ENCODE measurements at regions not wholly inside any gene's neighbourhood (a gene's known extent, or its start where the extent isn't known, plus 50 kb on each side); places are given as distances from the start of the nearest gene placed in this dataset.

DNA sequence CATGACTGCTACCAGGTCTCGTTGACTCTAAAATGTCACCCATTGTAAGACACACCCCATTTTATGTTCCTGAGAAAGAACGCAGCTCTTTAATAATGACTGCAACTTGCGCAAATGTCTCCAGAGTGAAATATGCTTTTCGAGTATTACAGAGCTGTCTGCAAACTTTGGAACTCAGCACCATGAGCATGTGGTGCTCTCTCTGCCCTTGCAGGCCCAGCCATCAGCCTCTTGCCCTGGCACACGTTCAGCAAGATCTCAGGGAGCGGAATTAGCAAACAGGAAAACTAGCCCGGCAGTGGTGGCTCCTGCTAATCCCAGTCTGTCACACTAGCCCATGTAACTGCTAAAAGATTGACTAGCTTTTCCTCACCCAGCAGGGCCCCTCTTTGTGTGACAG, 114.5 kb upstream of the SLC1A3 start:
- Histone ChIP-seq H3K4me3 (no peak overlapping the region), H3K9me3 (replicated peaks; ENCODE audit: control insufficient read depth, insufficient read depth, low read length) (no peaks in the 10 kb centered on the region), H3K9ac (ENCODE audit: control insufficient read depth, insufficient read depth, low read length) (no peak overlapping the region), H3K36me3 (ENCODE audit: control insufficient read depth in 2 of 2, insufficient read depth in 2 of 2, low read length in 1 of 2) (no peaks in the 10 kb centered on the region), H3K79me2 (ENCODE audit: control insufficient read depth, insufficient read depth, low read length) (no peaks in the 10 kb centered on the region), H3K4me1 (ENCODE audit: control insufficient read depth, insufficient read depth, low read length) (no peaks in the 10 kb centered on the region), H3K4me2 (ENCODE audit: control insufficient read depth, insufficient read depth) (no peak overlapping the region), H4K20me1 (ENCODE audit: control insufficient read depth, insufficient read depth) (no peaks in the 10 kb centered on the region), H3K27me3 (replicated peaks in 1 of 2; ENCODE audit: control insufficient read depth in 2 of 2, insufficient read depth in 2 of 2, low read length in 1 of 2) (peaks cover 0 to 3% of the 10 kb centered on the region in 2 experiments; a peak in 2 of 4 replicates), H3K27ac (ENCODE audit: control insufficient read depth, insufficient read depth) (no peak overlapping the region), H2AFZ (ENCODE audit: control insufficient read depth, low read depth, low read length) (no peak overlapping the region)
- in situ Hi-C loops (cut with MboI), result no loop called here
- SMC1A ChIA-PET (ENCODE audit: uncharacterized antibody, unreplicated experiment), result no interaction called here
- CTCF ChIA-PET, result interaction anchor here (1.5 kb wide), 1 partner anchor 24 kb away, joined by 3 read pairs; no protein-coding TSS in a partner anchor
- WGBS (ENCODE audit: insufficient coverage, insufficient replicate concordance, low lambda C conversion rate, missing lambda C conversion rate), result 56% methylated on average over 7 of the region's 7 CpGs
- FAIRE-seq (no peak), ATAC-seq (no peak), DNase-seq (ENCODE audit: low read depth, low spot score) (no peak)
- POLR2A ChIA-PET, result no interaction called here
- RAD21 ChIA-PET (ENCODE audit: unreplicated experiment), result no interaction called here
- no TSS peak for BruUV-seq (replicated peaks)
- intact Hi-C loops (cut with micrococcal nuclease; ENCODE audit: unreplicated experiment), result no loop called here
- TF ChIP-seq, protein P1, sequence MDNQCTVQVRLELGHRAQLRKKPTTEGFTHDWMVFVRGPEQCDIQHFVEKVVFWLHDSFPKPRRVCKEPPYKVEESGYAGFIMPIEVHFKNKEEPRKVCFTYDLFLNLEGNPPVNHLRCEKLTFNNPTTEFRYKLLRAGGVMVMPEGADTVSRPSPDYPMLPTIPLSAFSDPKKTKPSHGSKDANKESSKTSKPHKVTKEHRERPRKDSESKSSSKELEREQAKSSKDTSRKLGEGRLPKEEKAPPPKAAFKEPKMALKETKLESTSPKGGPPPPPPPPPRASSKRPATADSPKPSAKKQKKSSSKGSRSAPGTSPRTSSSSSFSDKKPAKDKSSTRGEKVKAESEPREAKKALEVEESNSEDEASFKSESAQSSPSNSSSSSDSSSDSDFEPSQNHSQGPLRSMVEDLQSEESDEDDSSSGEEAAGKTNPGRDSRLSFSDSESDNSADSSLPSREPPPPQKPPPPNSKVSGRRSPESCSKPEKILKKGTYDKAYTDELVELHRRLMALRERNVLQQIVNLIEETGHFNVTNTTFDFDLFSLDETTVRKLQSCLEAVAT (IDR thresholded peaks at IDR 0.05), result no peak
- TF ChIP-seq IRF3 (IDR thresholded peaks at IDR 0.05) (no peak), POLR2AphosphoS2 (IDR thresholded peaks at IDR 0.05; ENCODE audit: low read depth, low read length) (no peak), POLR2AphosphoS5 (IDR thresholded peaks at IDR 0.05; ENCODE audit: low read length) (no peak), MXI1 (IDR thresholded peaks at IDR 0.05; ENCODE audit: low read depth, low read length) (no peak), BCLAF1 (IDR thresholded peaks at IDR 0.05) (no peak), USF1 (IDR thresholded peaks at IDR 0.05; ENCODE audit: borderline replicate concordance, extremely low read length, insufficient read depth, low read depth, low read length) (no peak), RUNX3 (IDR thresholded peaks at IDR 0.05; ENCODE audit: low read length) (no peak), SRF (IDR thresholded peaks at IDR 0.05; ENCODE audit: low read depth in 2 of 2, low read length in 2 of 2) (no peak), HDGF (IDR thresholded peaks at IDR 0.05) (no peak), SREBF1 (IDR thresholded peaks at IDR 0.05; ENCODE audit: low read length) (no peak), BCL3 (IDR thresholded peaks at IDR 0.05; ENCODE audit: borderline replicate concordance, insufficient read depth, low read depth, low read length, poor library complexity, severe bottlenecking) (no peak)
- TF ChIP-seq, protein P2, sequence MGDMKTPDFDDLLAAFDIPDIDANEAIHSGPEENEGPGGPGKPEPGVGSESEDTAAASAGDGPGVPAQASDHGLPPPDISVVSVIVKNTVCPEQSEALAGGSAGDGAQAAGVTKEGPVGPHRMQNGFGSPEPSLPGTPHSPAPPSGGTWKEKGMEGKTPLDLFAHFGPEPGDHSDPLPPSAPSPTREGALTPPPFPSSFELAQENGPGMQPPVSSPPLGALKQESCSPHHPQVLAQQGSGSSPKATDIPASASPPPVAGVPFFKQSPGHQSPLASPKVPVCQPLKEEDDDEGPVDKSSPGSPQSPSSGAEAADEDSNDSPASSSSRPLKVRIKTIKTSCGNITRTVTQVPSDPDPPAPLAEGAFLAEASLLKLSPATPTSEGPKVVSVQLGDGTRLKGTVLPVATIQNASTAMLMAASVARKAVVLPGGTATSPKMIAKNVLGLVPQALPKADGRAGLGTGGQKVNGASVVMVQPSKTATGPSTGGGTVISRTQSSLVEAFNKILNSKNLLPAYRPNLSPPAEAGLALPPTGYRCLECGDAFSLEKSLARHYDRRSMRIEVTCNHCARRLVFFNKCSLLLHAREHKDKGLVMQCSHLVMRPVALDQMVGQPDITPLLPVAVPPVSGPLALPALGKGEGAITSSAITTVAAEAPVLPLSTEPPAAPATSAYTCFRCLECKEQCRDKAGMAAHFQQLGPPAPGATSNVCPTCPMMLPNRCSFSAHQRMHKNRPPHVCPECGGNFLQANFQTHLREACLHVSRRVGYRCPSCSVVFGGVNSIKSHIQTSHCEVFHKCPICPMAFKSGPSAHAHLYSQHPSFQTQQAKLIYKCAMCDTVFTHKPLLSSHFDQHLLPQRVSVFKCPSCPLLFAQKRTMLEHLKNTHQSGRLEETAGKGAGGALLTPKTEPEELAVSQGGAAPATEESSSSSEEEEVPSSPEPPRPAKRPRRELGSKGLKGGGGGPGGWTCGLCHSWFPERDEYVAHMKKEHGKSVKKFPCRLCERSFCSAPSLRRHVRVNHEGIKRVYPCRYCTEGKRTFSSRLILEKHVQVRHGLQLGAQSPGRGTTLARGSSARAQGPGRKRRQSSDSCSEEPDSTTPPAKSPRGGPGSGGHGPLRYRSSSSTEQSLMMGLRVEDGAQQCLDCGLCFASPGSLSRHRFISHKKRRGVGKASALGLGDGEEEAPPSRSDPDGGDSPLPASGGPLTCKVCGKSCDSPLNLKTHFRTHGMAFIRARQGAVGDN (IDR thresholded peaks at IDR 0.05), result no peak
